Panc1 (cell line): ENCODE measurements at regions not wholly inside any gene's neighbourhood (a gene's known extent, or its start where the extent isn't known, plus 50 kb on each side); places are given as distances from the start of the nearest gene placed in this dataset.
"Not testable (repeated sequence)": the region's sequence is repeated elsewhere in the genome, so short reads cannot be mapped to it uniquely, and the experiment has no call there.

Experiments used
- ATAC-seq: fragments of 200-7000 bp; cut with Tn5 transposase; 2 replicates; pipeline ENCODE4 v1.9.1; 2020; ENCODE audit warnings: mild to moderate bottlenecking, moderate library complexity
- BruUV-seq: library from RNA; stranded (reverse); fragments of 400-500 nt; replicated peaks from 2 replicates; lab custom pipeline; 2021; lab: Mats Ljungman, UMichigan
- CTCF ChIA-PET: fragments of 300-600 bp; sonication (Branson Sonifier 250); formaldehyde crosslinking; loops from one replicate; lab custom pipeline; 2022; ENCODE audit warnings: antibody characterized with exemption; lab: Charles Lee
- POLR2A ChIA-PET: fragments of 300-600 bp; sonication (Branson Sonifier 250); formaldehyde crosslinking; loops from one replicate; lab custom pipeline; 2022; ENCODE audit warnings: antibody characterized with exemption; lab: Charles Lee
- DNase-seq: peaks from one replicate; pipeline ENCODE4 v3.0.0-alpha.2; 2010; ENCODE audit warnings: low read depth, low spot score
- H3K27ac ChIP-seq: 2 replicates; pipeline ENCODE4 v1.5.1; 2011; ENCODE audit warnings: mild to moderate bottlenecking, low read length, inconsistent platforms
- H3K27me3 ChIP-seq: fragments of 200-500 bp; sonication (Bioruptor generic); 2 replicates; pipeline ENCODE4 v1.6.0; 2014; ENCODE audit warnings: low read length, inconsistent platforms; ENCODE audit not compliant: control insufficient read depth, insufficient read depth
- H3K36me3 ChIP-seq: fragments of 200-500 bp; sonication (Bioruptor generic); 2 replicates; pipeline ENCODE4 v1.5.1; 2014; ENCODE audit warnings: inconsistent platforms, mild to moderate bottlenecking, low read length, moderate library complexity; ENCODE audit not compliant: control insufficient read depth, insufficient read depth
- H3K4me1 ChIP-seq: 2 replicates; pipeline ENCODE4 v1.5.1; 2011; ENCODE audit warnings: inconsistent platforms, mild to moderate bottlenecking, low read length, moderate library complexity; ENCODE audit not compliant: control insufficient read depth, insufficient read depth
- H3K4me3 ChIP-seq, 2 experiments: 2 replicates each; pipeline ENCODE4 v1.5.1; 2011 to 2012; ENCODE audit warnings: low read depth in 2 of 2, low read length in 2 of 2, mild to moderate bottlenecking in 2 of 2, inconsistent platforms in 1 of 2, moderate library complexity in 1 of 2
- H3K9me3 ChIP-seq: fragments of 200-500 bp; sonication (Bioruptor generic); 2 replicates; pipeline ENCODE4 v1.5.1; 2014; ENCODE audit warnings: low read depth, mild to moderate bottlenecking, inconsistent platforms, low read length, moderate library complexity; ENCODE audit not compliant: control insufficient read depth, insufficient read depth
- CTCF ChIP-seq: fragments of 450-650 bp; IDR thresholded peaks from 2 replicates; pipeline ENCODE4 v1.5.1; 2017; ENCODE audit warnings: mild to moderate bottlenecking
- POLR2AphosphoS5 ChIP-seq: IDR thresholded peaks from 2 replicates; pipeline ENCODE4 v1.6.1; 2012; ENCODE audit warnings: mild to moderate bottlenecking, low read depth, low read length, moderate library complexity
- REST ChIP-seq, 2 experiments: IDR thresholded peaks; 2 replicates each; pipeline ENCODE4 v1.6.1; 2011 to 2012; ENCODE audit warnings: low read depth in 2 of 2, control low read depth in 1 of 2, low read length in 1 of 2, mild to moderate bottlenecking in 1 of 2, moderate library complexity in 1 of 2; ENCODE audit not compliant: insufficient read depth in 1 of 2
- SIN3A ChIP-seq: IDR thresholded peaks from 2 replicates; pipeline ENCODE4 v1.6.1; 2012; ENCODE audit warnings: low read depth, mild to moderate bottlenecking, low read length, moderate library complexity, borderline replicate concordance; ENCODE audit not compliant: insufficient read depth
- TCF7L2 ChIP-seq: IDR thresholded peaks from 2 replicates; pipeline ENCODE4 v1.6.1; 2011; ENCODE audit warnings: mild to moderate bottlenecking, low read depth, low read length, inconsistent platforms
- in situ Hi-C: cut with HindIII; loops from 2 replicates; pipeline ENCODE4 v1.10.0; 2016; ENCODE audit warnings: low sequenced_read_pairs, low pct_unique_long_range_greater_than_20kb
- intact Hi-C: fragments of 100-400 bp; cut with micrococcal nuclease; formaldehyde crosslinking; loops from one replicate; pipeline ENCODE4 v1.10.0; 2022; ENCODE audit not compliant: unreplicated experiment

- H3K4me3 ChIP-seq, intact Hi-C loops, H3K27me3 ChIP-seq, in situ Hi-C loops, H3K9me3 ChIP-seq, H3K36me3 ChIP-seq, H3K4me1 ChIP-seq, DNase-seq, POLR2A ChIA-PET, BruUV-seq, H3K27ac ChIP-seq, CTCF ChIA-PET: not testable (repeated sequence)
- ATAC-seq: peak; percentile 63
These were observed 103.9 kb upstream of the RAP2B start for GRCh38 chr3:153058031-153058688.

- no peak for TF ChIP-seq TCF7L2
- no peak for TF ChIP-seq POLR2AphosphoS5
- TF ChIP-seq SIN3A: no peak
- no peak for TF ChIP-seq REST (IDR thresholded peaks at IDR 0.05; ENCODE audit: insufficient read depth in 1 of 2, low read depth in 2 of 2, low read length in 1 of 2)
- no peak for TF ChIP-seq CTCF
- no TSS peak for BruUV-seq
- ChIA-PET CTCF (no interaction called here), POLR2A (no interaction called here)
- Histone ChIP-seq H3K27ac (no peak overlapping the region), H3K4me3 (no peak overlapping the region), H3K4me1 (no peaks in the 10 kb centered on the region), H3K36me3 (no peaks in the 10 kb centered on the region), H3K9me3 (no peaks in the 10 kb centered on the region), H3K27me3 (no peaks in the 10 kb centered on the region)
- in situ Hi-C loops (no loop called here), intact Hi-C loops (no loop called here)
- ATAC-seq (no peak), DNase-seq (no peak)
These were observed 101.7 kb upstream of the RAP2B start for GRCh38 chr3:153060346-153060745.

- POLR2A ChIA-PET: no interaction called here
- CTCF ChIA-PET: interaction anchor here (0.7 kb wide), 1 partner anchor 1622 kb away, joined by 4 read pairs; no protein-coding TSS in a partner anchor
- BruUV-seq: no TSS peak
These were observed 100.0 kb upstream of the RAP2B start for GRCh38 chr3:153061938-153062528.

More at GRCh38 chr3:153061938-153062528, 100.0 kb upstream of the RAP2B start:
- Histone ChIP-seq H3K4me3 (no peak overlapping the region), H3K4me1 (no peaks in the 10 kb centered on the region), H3K36me3 (no peaks in the 10 kb centered on the region), H3K27ac (no peak overlapping the region), H3K9me3 (no peaks in the 10 kb centered on the region), H3K27me3 (no peaks in the 10 kb centered on the region)
- ATAC-seq (no peak), DNase-seq (no peak)
- no peak for TF ChIP-seq REST (IDR thresholded peaks at IDR 0.05; ENCODE audit: insufficient read depth in 1 of 2, low read depth in 2 of 2, low read length in 1 of 2)
- TF ChIP-seq TCF7L2: no peak
- no peak for TF ChIP-seq POLR2AphosphoS5
- TF ChIP-seq CTCF: no peak
- no peak for TF ChIP-seq SIN3A
- intact Hi-C loops (no loop called here), in situ Hi-C loops (no loop called here)
